GM19025 (cell line): ENCODE measurements at regions not wholly inside any gene's neighbourhood (a gene's known extent, or its start where the extent isn't known, plus 50 kb on each side); places are given as distances from the start of the nearest gene placed in this dataset.
A peak's percentile ranks its signal among the peaks of the same experiment; 100 is the strongest.

Source experiments
- ATAC-seq: cut with Tn5 transposase; IDR thresholded peaks from one replicate; pipeline ENCODE4 v1.9.1; 2021; ENCODE audit warnings: mild to moderate bottlenecking, low read depth, moderate library complexity; ENCODE audit not compliant: unreplicated experiment

DNA sequence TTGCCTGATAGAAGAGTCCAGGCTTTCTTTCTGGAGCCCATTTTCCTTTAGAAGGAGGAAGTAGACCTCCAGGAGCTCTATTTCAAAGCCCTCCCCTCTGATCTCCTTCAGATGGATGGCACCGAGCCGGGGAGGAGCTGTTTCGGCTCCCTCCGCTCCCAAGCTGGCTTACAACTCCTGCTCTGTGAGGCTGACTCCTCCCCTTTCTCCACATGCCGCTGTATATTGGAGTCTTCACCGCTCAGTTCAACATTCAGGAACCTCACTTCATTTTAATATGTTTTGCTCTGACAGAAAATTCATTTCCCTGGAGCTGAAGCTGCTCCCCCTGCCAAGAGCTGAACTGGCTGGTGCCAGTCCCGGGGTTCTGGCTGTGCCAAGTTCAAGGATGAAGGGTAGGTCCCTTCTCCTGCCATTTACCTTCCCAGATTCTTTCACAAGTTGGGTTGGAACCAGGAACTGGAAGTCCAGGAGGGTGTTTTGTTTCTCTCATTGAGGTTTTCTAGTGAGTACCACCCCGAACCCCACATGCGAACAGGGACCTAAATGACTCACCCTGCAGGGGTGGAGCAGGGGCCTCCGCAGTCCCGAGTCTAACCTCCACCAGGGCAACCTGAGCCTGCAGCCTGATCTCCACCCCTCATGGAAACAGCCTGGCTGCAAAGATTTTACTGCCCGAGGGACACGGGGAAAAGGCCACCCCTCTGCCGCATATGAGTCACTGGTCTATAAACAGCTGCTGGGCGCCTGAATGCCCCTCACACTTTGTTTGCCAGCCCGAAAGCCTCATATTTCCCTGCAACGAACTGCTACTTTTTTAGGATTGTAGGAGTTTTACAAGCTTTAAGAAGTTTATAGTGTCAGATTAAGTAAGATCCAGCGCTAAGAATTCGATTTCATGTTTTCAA lies 68.6 kb upstream of the FOXA2 start:
- no peak for ATAC-seq

DNA sequence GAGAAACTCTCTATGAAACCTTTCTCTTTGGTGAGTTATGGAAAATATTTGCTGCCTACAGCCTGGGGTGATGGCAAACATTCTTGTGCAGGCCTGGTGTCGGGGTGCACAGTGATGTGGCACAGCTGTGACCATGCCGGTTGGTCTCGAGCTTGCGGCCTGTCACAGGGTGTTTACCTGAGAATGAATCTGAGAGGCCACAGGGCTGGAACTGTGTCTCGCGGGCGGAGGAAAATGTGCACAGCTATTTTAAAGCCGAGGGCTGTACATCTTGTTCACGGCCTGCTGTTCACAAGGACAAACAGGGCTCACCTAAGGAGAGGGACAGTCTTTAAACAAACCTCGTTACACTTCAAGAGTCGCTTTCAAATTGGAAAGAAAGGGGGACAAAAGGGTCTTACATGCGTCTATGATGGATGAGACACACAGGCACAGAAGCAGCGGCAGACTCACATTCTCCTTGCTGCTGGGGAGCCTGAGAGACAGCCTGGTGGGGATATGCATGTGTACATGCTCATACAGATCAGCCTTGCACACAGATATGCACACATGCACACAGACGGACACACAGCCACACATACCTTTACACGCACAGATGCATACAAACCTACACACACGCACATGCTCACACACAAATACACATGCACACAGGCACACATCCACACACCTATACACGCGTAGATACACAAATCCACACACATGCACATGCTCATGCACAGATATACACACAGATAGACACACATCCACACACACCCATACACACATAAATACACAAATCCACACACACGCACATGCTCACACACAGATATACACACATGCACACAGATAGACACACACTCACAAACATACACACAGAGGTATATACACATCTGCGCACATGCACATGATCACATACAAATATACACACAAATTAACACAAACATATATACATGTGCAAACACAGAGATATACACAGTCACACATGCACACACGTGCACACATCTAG lies 69.6 kb upstream of the FOXA2 start:
- ATAC-seq, result no peak

DNA sequence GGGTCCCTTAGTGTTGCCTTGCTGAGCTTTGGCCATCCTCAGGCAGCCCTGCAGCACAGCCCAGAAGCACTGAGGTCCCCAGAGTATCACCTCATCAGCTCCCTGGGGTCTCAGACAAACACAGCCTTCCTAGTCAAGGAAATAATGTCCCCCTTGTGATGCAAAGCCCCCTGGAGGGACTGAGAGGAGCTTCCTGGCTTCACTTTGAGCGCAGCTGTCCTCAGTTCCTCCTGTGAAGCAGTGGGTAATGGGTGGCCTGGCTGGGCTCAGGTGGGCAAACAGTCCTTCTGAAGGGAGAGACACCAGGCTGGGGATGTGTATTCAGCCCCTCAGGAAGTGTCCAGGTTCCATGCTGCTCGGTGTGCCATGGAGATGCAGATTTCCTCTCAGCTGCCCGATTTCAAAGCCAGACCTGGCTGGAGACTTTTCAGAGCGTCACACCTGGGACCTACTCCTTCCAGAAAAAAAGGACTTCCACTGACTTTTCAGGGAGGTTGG lies 79.2 kb upstream of the FOXA2 start:
- no peak for ATAC-seq

DNA sequence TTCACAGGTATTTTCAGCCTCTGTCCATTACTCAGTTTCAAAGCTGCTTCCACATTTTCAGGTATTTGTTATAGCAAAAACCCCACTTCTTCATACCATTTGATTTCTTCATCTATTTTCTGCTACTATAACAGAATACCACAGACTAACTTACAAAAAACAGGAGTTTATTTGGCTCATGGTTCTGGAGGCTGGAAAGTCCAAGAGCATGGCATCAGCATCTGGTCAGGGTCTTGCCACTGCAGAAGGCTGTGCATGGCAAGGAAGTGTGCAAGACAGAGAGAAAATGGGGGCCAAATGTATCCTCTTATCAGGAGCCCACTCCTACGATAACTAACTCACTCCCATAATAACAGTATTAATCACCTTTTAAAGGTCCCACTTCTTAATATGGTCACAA lies 82.8 kb upstream of the FOXA2 start:
- ATAC-seq, result no peak

- ATAC-seq, result no peak
Observed at GRCh38 chr20:22672191-22672590, 87.8 kb upstream of the FOXA2 start.

GRCh38 chr20:22673467-22673866 lies 89.1 kb upstream of the FOXA2 start:
- ATAC-seq, result no peak

- ATAC-seq, result no peak
Observed at GRCh38 chr20:22675341-22675740, 91.0 kb upstream of the FOXA2 start.

DNA sequence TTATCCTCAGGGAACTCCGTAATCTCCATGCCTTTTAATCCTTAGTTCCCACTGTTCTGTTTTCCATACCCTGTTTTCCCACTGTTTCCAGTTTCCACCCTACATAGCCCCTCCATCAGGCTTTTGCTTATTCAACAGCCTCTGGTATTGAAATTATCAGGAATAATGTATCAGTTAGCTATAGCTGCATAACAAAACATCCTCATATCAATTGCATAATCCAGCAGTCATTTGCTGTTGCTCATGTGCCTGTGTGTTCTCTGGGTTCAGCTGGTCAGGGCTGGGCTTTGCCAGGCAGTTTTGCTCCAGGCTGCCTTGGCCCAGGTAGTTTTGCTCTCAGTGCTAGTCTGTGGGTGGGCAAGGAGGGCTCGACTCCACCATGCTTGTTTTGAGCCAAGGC lies 94.3 kb upstream of the FOXA2 start:
- ATAC-seq, result no peak

DNA sequence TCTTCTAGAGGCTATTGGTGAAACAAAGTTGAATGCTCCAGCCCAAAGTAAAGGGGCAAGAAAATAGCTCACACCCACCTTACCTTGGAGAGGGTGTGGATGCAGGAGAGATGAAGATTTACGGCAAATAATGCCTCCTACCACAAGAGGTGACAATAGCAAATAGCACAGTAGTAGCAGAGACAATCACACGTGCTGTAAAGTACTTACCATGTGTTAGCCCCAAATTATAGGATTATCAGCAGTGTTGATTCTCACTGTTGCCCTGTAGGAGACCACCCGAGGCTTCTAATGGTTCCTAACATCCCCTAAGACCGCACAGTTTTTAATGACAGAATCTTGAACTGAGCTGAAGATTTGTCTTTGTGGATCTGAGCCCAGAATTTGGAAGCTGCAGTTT lies 94.8 kb upstream of the FOXA2 start:
- no peak for ATAC-seq

- no peak for ATAC-seq
Observed at GRCh38 chr20:22680031-22680740, 95.8 kb upstream of the FOXA2 start.

DNA sequence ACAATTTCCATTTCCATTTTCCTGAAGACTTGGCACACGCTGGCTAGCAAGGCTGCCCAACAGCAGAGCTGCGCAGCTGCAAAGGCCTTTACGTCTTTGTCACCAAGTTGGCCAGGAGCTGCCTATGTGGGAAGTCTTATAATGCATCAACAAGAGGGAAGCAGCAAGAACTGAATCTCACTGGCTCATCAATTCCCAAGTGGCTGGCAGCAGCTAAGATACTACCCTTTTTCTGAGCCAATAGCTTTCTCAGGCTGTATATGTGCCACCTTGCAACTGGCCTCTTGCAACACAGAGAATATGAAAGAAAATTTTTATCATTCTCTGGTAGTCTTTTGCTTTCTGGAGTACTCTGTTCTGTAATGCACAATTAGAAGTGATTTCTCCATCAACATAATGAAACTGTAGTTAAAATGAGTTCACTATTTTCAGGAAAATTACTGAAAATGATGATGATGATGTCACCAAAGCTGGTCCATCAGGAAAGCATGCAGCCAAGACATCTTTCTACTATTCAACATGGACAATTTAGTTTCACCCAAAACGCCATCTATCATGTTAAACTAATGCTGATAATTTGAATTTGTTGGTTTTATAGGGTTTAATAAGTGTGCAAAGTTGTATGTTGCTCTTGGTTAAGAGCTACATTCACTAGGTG lies 97.3 kb upstream of the FOXA2 start:
- ATAC-seq, result no peak

DNA sequence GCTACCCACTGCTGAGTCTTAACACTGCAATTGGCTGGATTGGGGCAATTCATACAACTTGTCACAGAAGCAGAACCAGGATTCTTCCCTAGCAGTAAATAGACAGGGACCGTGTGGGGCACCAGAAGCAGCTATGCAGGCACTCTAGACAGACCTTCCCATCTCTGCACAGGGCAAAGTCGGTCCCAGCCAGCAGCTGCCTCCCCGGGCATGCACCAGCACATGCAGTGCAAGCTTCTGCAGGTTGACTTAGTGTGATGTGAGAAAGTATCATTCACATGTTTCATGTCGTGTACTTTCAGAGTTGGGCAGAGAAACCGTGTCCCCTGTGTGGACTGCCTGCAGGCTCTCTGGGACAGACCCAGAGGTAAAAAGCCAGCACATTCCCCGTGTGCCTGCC lies 98.0 kb upstream of the FOXA2 start:
- no peak for ATAC-seq

- peak; percentile 50 for ATAC-seq
Observed at GRCh38 chr20:22684072-22684762, 99.8 kb upstream of the FOXA2 start.

DNA sequence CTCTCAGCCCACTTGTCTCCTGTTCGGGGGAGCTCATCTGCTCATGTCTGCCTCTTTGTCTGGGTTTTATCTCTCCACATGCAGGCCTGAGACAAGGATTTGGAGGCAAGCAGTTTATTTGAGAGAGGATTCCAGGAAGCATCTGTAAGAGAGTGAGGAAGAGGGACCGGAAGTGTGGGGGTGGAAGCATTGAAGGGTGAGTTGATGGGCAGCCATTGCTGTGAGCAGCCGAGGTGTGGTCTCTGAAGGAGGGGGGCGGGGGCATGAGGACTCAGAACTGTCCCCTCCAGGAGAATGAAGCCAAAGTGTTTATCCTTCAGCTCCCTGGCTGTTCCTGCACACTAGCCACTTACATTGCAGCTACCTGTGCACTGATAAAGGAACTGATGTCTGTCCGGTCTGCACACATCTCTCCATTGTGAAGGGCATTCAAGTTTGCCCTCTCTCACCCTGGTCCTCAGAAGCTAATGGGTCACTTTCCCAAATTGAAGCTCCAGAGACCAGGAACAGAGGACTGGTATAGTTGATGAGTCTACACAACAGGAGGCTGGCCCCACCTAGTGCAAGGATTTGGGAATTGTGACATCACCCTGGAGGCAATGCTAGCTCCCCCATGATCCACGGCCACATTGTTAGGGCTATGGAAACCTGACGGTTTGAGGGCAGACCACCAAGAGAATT lies 100.5 kb upstream of the FOXA2 start:
- no peak for ATAC-seq

DNA sequence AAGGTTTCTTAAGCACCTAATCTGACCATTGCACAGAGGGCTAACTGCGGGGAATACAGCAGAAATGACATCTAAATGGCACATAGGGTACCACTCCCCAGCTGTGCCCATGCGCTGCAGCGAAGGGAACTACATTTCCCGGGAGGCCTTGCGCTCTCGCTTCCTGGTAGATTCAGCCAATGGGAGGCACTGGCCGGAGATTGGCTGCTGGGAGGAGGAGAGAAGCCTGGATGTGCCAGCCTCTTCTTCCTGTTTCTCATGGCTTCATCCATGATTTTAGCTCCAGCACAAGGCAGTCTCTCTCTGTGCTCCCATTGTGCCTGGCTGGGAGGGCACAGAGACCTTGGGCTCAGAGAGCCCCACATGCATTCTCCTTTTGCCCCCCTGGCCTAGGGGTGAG lies 101.7 kb upstream of the FOXA2 start:
- peak; percentile 61 for ATAC-seq

DNA sequence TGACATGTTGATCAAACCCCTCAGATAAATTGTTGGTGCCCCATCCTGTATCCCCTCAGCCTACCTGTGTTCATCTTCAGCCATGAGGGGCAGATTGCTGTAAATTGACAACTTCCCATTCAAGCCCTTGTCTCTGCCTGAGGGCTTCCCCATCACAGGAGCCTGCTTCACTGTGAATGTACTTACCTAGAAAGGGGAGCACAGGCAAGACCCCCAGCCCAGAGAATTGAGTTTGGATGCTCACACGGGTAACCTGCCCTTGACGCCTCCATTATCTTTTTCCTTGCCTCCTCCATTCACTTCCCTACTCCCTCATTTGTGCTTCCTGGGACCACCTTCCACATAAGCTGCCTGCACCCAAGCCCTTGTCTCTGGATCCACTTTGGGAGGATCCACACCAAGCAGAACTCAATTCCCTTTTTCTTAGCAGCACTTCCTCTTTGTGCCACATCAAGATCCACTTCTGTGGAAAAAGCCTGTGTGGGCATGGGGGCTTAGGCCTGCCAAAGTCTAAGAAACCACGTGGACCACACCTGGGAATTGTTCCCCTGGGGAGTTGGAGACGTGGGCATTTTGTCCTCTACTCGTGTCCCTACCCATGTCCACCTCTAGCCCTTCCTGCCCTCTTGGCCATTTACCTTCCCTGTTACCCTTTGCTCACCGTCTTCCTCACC lies 103.4 kb upstream of the FOXA2 start:
- no peak for ATAC-seq

- no peak for ATAC-seq
Observed at GRCh38 chr20:22688485-22688884, 104.1 kb upstream of the FOXA2 start.

- no peak for ATAC-seq
Observed at GRCh38 chr20:22689266-22689665, 104.9 kb upstream of the FOXA2 start.
